ENCODE measurements at regions not wholly inside any gene's neighbourhood (a gene's known extent, or its start where the extent isn't known, plus 50 kb on each side); places are given as distances from the start of the nearest gene placed in this dataset.

DNA sequence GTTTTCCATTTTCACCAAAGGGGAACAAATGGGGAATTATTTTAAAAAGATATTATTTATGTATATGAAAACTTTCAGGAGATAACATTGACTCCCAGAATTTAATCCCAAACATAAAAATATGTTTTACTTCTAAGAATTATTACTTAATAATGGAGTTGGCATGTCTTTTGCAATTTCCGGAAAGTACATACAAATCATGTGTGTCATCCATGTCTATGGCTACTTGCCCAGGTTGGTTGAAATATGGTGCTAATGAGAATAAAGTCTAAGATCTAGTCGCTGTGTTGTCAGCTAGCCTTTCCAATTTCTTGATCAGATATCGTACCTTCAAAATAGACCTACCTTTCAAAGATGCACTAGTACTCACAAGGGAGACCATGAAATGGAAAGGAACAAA lies 1003.2 kb upstream of the PCDH20 start:
- TF ChIP-seq, protein P1, sequence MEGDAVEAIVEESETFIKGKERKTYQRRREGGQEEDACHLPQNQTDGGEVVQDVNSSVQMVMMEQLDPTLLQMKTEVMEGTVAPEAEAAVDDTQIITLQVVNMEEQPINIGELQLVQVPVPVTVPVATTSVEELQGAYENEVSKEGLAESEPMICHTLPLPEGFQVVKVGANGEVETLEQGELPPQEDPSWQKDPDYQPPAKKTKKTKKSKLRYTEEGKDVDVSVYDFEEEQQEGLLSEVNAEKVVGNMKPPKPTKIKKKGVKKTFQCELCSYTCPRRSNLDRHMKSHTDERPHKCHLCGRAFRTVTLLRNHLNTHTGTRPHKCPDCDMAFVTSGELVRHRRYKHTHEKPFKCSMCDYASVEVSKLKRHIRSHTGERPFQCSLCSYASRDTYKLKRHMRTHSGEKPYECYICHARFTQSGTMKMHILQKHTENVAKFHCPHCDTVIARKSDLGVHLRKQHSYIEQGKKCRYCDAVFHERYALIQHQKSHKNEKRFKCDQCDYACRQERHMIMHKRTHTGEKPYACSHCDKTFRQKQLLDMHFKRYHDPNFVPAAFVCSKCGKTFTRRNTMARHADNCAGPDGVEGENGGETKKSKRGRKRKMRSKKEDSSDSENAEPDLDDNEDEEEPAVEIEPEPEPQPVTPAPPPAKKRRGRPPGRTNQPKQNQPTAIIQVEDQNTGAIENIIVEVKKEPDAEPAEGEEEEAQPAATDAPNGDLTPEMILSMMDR (IDR thresholded peaks at IDR 0.05) = no peak
- TF ChIP-seq POLR2A (IDR thresholded peaks at IDR 0.05) = no peak
